ENCODE measurements at regions not wholly inside any gene's neighbourhood (a gene's known extent, or its start where the extent isn't known, plus 50 kb on each side); places are given as distances from the start of the nearest gene placed in this dataset.

GRCh38 chr3:63015614-63016309 is 140.5 kb upstream of the CADPS start:
- Mint-ChIP-seq H3K36me3 (no peaks in the 10 kb centered on the region), H3K4me1 (peaks cover 17% of the 10 kb centered on the region), H3K27ac (peak overlapping the region; percentile 93), H3K9me3 (peaks cover 2% of the 10 kb centered on the region), H3K27me3 (ENCODE audit: insufficient read depth, low read depth) (no peaks in the 10 kb centered on the region), H3K4me3 (no peak overlapping the region)
- Histone ChIP-seq H3K9me3 (ENCODE audit: low read depth) (no peaks in the 10 kb centered on the region), H3K27me3 (no peaks in the 10 kb centered on the region), H3F3A (ENCODE audit: low read depth) (peaks cover 14% of the 10 kb centered on the region), H3K9ac (no peak overlapping the region), H3K36me3 (no peaks in the 10 kb centered on the region), H3K27ac (peak overlapping the region; percentile 83), H3K4me1 (peaks cover 26% of the 10 kb centered on the region), H3K79me2 (ENCODE audit: low read depth) (no peaks in the 10 kb centered on the region), H2AFZ (replicated peaks) (peak overlapping the region; percentile 92), H3K4me3 (no peak overlapping the region), H3K4me2 (peak overlapping the region; percentile 65), H4K20me1 (ENCODE audit: low read depth) (no peaks in the 10 kb centered on the region)
- DNase-seq (ENCODE audit: low spot score) = peak; percentile 93
- TF ChIP-seq EZH2phosphoT487 (IDR thresholded peaks at IDR 0.05) = no peak
- TF ChIP-seq EZH2 (IDR thresholded peaks at IDR 0.05) = no peak
- TF ChIP-seq CTCF (IDR thresholded peaks at IDR 0.05) = peak; percentile 37

GRCh38 chr3:63022114-63022513 is 146.9 kb upstream of the CADPS start:
- Mint-ChIP-seq H3K27ac (no peak overlapping the region), H3K4me3 (no peak overlapping the region), H3K9me3 (no peaks in the 10 kb centered on the region), H3K4me1 (no peaks in the 10 kb centered on the region), H3K27me3 (ENCODE audit: insufficient read depth, low read depth) (peaks cover 7% of the 10 kb centered on the region), H3K36me3 (no peaks in the 10 kb centered on the region)
- no peaks in the 10 kb centered on the region for H3K27me3 ChIP-seq
- H3K9ac ChIP-seq = no peak overlapping the region
- H3K27ac ChIP-seq = no peak overlapping the region
- TF ChIP-seq EZH2phosphoT487 (IDR thresholded peaks at IDR 0.05) = no peak
- TF ChIP-seq EZH2 (IDR thresholded peaks at IDR 0.05) = no peak
- no peaks in the 10 kb centered on the region for H3K36me3 ChIP-seq
- H3K4me2 ChIP-seq = no peak overlapping the region
- no peaks in the 10 kb centered on the region for H4K20me1 ChIP-seq (ENCODE audit: low read depth)
- DNase-seq (ENCODE audit: low spot score) = no peak
- no peaks in the 10 kb centered on the region for H3K79me2 ChIP-seq (ENCODE audit: low read depth)
- H3K4me3 ChIP-seq = no peak overlapping the region
- no peak overlapping the region for H2AFZ ChIP-seq (replicated peaks)
- H3K4me1 ChIP-seq = peaks cover 6% of the 10 kb centered on the region
- no peaks in the 10 kb centered on the region for H3K9me3 ChIP-seq (ENCODE audit: low read depth)
- H3F3A ChIP-seq (ENCODE audit: low read depth) = no peaks in the 10 kb centered on the region

- H3K27ac Mint-ChIP-seq = no peak overlapping the region
- H2AFZ ChIP-seq (replicated peaks) = no peak overlapping the region
Measured at GRCh38 chr3:63026722-63027121, 151.5 kb upstream of the CADPS start.

More at GRCh38 chr3:63026722-63027121, 151.5 kb upstream of the CADPS start:
- H3K4me3 ChIP-seq = no peak overlapping the region
- H3K4me1 Mint-ChIP-seq = peaks cover 4% of the 10 kb centered on the region
- no peaks in the 10 kb centered on the region for H3K36me3 Mint-ChIP-seq
- H3K9me3 ChIP-seq (ENCODE audit: low read depth) = no peaks in the 10 kb centered on the region
- no peaks in the 10 kb centered on the region for H3K36me3 ChIP-seq
- no peak for TF ChIP-seq EZH2 (IDR thresholded peaks at IDR 0.05)
- TF ChIP-seq EZH2phosphoT487 (IDR thresholded peaks at IDR 0.05) = no peak
- no peak for TF ChIP-seq CTCF (IDR thresholded peaks at IDR 0.05)
- H3K27me3 Mint-ChIP-seq (ENCODE audit: insufficient read depth, low read depth) = peaks cover 7% of the 10 kb centered on the region
- H3K4me1 ChIP-seq = peaks cover 6% of the 10 kb centered on the region
- no peaks in the 10 kb centered on the region for H3K9me3 Mint-ChIP-seq
- no peaks in the 10 kb centered on the region for H3K79me2 ChIP-seq (ENCODE audit: low read depth)
- no peaks in the 10 kb centered on the region for H3F3A ChIP-seq (ENCODE audit: low read depth)
- no peak overlapping the region for H3K4me3 Mint-ChIP-seq
- no peaks in the 10 kb centered on the region for H4K20me1 ChIP-seq (ENCODE audit: low read depth)
- no peak for DNase-seq (ENCODE audit: low spot score)
- no peak overlapping the region for H3K4me2 ChIP-seq
- no peaks in the 10 kb centered on the region for H3K27me3 ChIP-seq
- no peak overlapping the region for H3K9ac ChIP-seq
- H3K27ac ChIP-seq = no peak overlapping the region

Data from neural progenitor cell (in vitro differentiated cells).